GM19463 (cell line): ENCODE measurements at regions not wholly inside any gene's neighbourhood (a gene's known extent, or its start where the extent isn't known, plus 50 kb on each side); places are given as distances from the start of the nearest gene placed in this dataset.
"Not testable (repeated sequence)": the region's sequence is repeated elsewhere in the genome, so short reads cannot be mapped to it uniquely, and the experiment has no call there.

ENCODE experiments used
- ATAC-seq: cut with Tn5 transposase; IDR thresholded peaks from one replicate; pipeline ENCODE4 v1.9.1; 2021; ENCODE audit warnings: mild to moderate bottlenecking, moderate library complexity; ENCODE audit not compliant: unreplicated experiment

GRCh38 chr18:38771620-38772019, 1206.0 kb upstream of the CELF4 start:
- not testable (repeated sequence) for ATAC-seq

- no peak for ATAC-seq
Measured at GRCh38 chr18:38768504-38768903, 1202.9 kb upstream of the CELF4 start.

- ATAC-seq, result no peak
Measured at GRCh38 chr18:38759457-38759856, 1193.9 kb upstream of the CELF4 start.

- no peak for ATAC-seq
Measured at GRCh38 chr18:38756436-38756835, 1190.8 kb upstream of the CELF4 start.

GRCh38 chr18:38752430-38752829, 1186.8 kb upstream of the CELF4 start:
- peak; percentile 81 for ATAC-seq

- ATAC-seq, result no peak
Measured at GRCh38 chr18:38751898-38752297, 1186.3 kb upstream of the CELF4 start.

GRCh38 chr18:38751211-38751610, 1185.6 kb upstream of the CELF4 start:
- no peak for ATAC-seq

GRCh38 chr18:38750751-38751150, 1185.2 kb upstream of the CELF4 start:
- no peak for ATAC-seq

- peak; percentile 67 for ATAC-seq
Measured at GRCh38 chr18:38747153-38747552, 1181.6 kb upstream of the CELF4 start.

- ATAC-seq, result not testable (repeated sequence)
Measured at GRCh38 chr18:38720181-38720580, 1154.6 kb upstream of the CELF4 start.

GRCh38 chr18:38718365-38718901, 1152.8 kb upstream of the CELF4 start:
- ATAC-seq, result no peak

- ATAC-seq, result no peak
Measured at GRCh38 chr18:38709122-38709521, 1143.5 kb upstream of the CELF4 start.

- ATAC-seq, result no peak
Measured at GRCh38 chr18:38706373-38706772, 1140.8 kb upstream of the CELF4 start.

- ATAC-seq, result no peak
Measured at GRCh38 chr18:38698088-38698487, 1132.5 kb upstream of the CELF4 start.

- no peak for ATAC-seq
Measured at GRCh38 chr18:38695559-38696280, 1130.1 kb upstream of the CELF4 start.

GRCh38 chr18:38693104-38693503, 1127.5 kb upstream of the CELF4 start:
- no peak for ATAC-seq

- ATAC-seq, result no peak
Measured at GRCh38 chr18:38690626-38691025, 1125.0 kb upstream of the CELF4 start.

- ATAC-seq, result no peak
Measured at GRCh38 chr18:38688416-38688815, 1122.8 kb upstream of the CELF4 start.

GRCh38 chr18:38670486-38670885, 1104.9 kb upstream of the CELF4 start:
- ATAC-seq, result no peak

GRCh38 chr18:38664929-38665328, 1099.3 kb upstream of the CELF4 start:
- ATAC-seq, result no peak

GRCh38 chr18:38663682-38664081, 1098.1 kb upstream of the CELF4 start:
- no peak for ATAC-seq

GRCh38 chr18:38663270-38663669, 1097.7 kb upstream of the CELF4 start:
- no peak for ATAC-seq

GRCh38 chr18:38654946-38655345, 1089.3 kb upstream of the CELF4 start:
- no peak for ATAC-seq
